GM19438 (cell line): ENCODE measurements at regions not wholly inside any gene's neighbourhood (a gene's known extent, or its start where the extent isn't known, plus 50 kb on each side); places are given as distances from the start of the nearest gene placed in this dataset.
"Not testable (repeated sequence)": the region's sequence is repeated elsewhere in the genome, so short reads cannot be mapped to it uniquely, and the experiment has no call there.

Experiments
- ATAC-seq: cut with Tn5 transposase; IDR thresholded peaks from one replicate; pipeline ENCODE4 v1.9.1; 2021; ENCODE audit warnings: low read depth; ENCODE audit not compliant: unreplicated experiment

- no peak for ATAC-seq
Observed at GRCh38 chr3:16768014-16768413, 116.7 kb upstream of the PLCL2 start.

DNA sequence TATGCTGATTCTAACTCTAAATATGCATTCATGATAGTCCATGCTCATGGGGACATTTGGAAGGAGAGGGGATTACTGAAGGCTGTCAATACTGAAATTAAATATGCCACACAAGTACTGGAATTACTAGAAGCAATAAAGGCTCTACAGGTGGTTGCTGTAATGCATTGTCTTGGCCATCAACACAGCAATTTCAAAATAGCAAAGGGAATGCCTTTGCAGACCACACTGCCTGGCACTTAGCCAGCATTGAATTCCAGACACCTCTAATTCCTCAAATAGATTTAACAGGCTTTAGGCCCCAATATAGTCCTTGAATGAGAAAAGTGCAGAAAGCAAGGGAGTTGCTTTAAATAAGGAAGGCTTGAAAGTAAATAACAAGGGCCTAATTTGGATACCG, 115.8 kb upstream of the PLCL2 start:
- no peak for ATAC-seq

- ATAC-seq = no peak
Observed at GRCh38 chr3:16769525-16769924, 115.2 kb upstream of the PLCL2 start.

GRCh38 chr3:16770021-16770420, 114.7 kb upstream of the PLCL2 start:
- no peak for ATAC-seq

DNA sequence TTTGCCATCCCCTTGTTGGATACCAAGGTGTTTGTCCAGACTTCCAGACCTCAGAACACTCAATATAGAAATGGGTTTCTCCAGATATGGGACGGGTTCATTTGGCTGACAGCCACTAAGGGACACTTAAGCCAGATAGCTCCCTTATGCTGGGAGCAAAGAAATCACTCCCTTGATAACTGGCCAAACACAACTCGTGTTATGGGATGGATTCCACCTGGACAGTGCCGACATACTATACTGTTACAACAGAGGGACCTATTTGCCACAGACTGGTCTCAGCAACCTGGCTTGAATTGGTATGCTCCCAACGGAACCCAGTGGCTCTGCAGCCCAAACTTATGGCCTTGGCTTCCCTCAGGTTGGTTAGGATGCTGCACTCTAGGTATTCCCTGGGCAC, 114.0 kb upstream of the PLCL2 start:
- no peak for ATAC-seq

DNA sequence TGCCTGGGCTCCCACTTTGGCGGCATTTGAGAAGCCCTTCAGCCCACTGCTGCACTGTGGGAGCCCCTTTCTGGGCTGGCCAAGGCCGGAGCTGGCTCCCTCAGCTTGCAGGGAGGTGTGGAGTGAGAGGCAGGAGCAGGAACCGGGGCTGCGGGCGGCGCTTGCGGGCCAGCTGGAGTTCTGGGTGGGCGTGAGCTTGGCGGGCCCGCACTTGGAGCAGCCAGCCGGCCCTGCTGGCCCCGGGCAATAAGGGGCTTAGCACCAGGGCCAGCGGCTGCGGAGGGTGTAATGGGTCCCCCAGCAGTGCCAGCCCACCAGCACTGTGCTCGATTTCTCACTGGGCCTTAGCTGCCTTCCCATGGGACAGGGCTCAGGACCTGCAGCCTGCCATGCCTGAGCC, 111.2 kb upstream of the PLCL2 start:
- ATAC-seq = not testable (repeated sequence)

DNA sequence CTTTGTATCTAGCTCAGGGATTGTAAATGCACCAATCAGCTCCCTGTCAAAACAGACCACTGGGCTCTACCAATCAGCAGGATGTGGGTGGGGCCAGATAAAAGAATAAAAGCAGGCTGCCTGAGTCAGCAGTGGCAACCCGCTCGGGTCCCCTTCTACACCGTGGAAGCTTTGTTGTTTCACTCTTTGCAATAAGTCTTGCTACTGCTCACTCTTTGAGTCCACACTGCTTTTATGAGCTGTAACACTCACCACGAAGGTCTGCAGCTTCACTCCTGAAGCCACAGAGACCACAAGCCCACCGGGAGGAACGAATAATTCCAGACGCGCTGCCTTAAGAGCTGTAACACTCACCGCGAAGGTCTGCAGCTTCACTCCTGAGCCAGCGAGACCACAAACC, 110.2 kb upstream of the PLCL2 start:
- ATAC-seq = not testable (repeated sequence)

DNA sequence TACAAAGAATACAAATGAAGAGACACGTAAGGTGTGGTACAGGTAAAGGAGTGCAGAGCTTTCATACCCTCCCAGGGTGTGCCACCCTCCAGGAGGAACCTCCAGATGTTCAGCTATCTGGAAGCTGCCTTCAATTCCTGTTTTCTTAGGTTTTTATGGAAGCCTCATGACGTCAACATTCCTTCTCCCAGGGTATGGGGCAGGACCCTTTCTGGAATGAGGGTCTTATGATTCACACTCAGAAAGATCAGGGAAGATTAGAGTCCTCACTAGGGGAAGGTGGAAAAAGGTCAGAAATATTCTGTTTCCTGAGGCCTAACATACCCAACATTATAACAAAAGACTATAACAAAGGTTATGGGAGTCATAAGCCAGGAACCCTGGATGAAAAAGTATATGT, 99.8 kb upstream of the PLCL2 start:
- ATAC-seq = no peak

DNA sequence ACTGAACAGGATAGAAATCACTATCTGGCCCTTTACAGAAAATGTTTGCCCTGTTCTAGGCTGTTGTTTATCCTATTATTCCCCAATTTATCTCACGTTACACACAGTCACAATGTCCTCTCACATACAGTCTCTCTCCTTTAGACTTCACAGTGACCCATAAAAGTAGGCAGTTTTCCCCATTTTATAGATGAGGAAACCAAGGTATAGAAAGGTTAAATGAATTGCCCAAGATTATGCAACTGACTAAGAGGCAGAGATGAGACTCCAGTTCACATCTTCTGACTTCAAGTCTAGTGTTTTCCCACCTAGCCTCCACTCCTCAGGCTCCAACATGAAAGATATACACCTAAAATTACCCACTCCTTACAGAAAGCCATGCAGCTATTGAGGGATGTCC, 99.3 kb upstream of the PLCL2 start:
- no peak for ATAC-seq

- no peak for ATAC-seq
Observed at GRCh38 chr3:16788440-16789056, 96.2 kb upstream of the PLCL2 start.

- ATAC-seq = no peak
Observed at GRCh38 chr3:16789344-16790120, 95.2 kb upstream of the PLCL2 start.

- no peak for ATAC-seq
Observed at GRCh38 chr3:16790432-16791400, 94.0 kb upstream of the PLCL2 start.

GRCh38 chr3:16793321-16793720, 91.4 kb upstream of the PLCL2 start:
- ATAC-seq = no peak

DNA sequence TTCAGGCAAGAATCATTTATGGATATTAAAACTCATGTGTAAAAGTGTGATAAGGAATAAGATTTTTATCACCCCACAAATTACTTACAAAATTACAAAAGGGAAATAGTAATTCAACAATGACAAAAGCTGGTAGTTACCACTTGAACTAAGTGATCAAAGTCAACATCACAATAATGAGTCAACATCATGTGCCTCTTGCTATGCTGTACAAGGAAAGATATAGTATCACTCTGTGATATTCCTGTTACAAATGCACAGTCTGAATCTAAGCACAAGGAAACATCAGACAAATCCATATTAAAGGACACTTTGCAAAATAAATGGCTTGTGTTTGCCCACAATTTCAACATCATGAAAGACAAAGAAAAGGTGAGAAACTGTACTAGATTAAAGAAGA, 90.5 kb upstream of the PLCL2 start:
- ATAC-seq = no peak

DNA sequence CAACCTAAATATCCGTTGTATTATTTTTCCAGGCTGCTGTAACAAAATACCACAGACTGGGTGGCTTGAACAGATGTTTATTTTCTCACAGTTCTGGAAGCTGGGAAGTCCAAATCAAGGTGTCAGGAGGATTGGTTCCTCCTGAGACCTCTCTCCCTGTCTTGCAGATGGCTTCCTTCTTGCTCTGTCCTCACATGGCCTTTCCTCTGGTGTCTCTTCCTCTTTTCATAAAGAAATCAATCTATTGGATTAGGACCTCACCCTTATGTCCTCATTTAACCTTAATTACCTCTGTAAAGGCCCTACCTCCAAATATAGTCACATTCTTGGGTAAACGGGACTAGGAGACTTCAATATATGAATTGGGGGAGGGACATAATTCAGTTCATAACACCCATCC, 89.2 kb upstream of the PLCL2 start:
- ATAC-seq = no peak

- ATAC-seq = no peak
Observed at GRCh38 chr3:16797831-16798230, 86.9 kb upstream of the PLCL2 start.

- no peak for ATAC-seq
Observed at GRCh38 chr3:16798738-16799137, 86.0 kb upstream of the PLCL2 start.

- no peak for ATAC-seq
Observed at GRCh38 chr3:16800361-16800760, 84.4 kb upstream of the PLCL2 start.

- no peak for ATAC-seq
Observed at GRCh38 chr3:16801223-16801622, 83.5 kb upstream of the PLCL2 start.

- ATAC-seq = no peak
Observed at GRCh38 chr3:16801698-16802097, 83.1 kb upstream of the PLCL2 start.

- no peak for ATAC-seq
Observed at GRCh38 chr3:16802389-16802788, 82.4 kb upstream of the PLCL2 start.
